Renal cortex interstitium (tissue), 11 donors: ENCODE measurements at regions not wholly inside any gene's neighbourhood (a gene's known extent, or its start where the extent isn't known, plus 50 kb on each side); places are given as distances from the start of the nearest gene placed in this dataset.

Experiments
- DNase-seq, 11 donors: peaks; one replicate each; pipeline ENCODE4 v3.0.0-alpha.2; 2013; ENCODE audit warnings: low read depth in 9 of 11, low spot score in 4 of 11; ENCODE audit errors: extremely low read depth in 1 of 11

DNA sequence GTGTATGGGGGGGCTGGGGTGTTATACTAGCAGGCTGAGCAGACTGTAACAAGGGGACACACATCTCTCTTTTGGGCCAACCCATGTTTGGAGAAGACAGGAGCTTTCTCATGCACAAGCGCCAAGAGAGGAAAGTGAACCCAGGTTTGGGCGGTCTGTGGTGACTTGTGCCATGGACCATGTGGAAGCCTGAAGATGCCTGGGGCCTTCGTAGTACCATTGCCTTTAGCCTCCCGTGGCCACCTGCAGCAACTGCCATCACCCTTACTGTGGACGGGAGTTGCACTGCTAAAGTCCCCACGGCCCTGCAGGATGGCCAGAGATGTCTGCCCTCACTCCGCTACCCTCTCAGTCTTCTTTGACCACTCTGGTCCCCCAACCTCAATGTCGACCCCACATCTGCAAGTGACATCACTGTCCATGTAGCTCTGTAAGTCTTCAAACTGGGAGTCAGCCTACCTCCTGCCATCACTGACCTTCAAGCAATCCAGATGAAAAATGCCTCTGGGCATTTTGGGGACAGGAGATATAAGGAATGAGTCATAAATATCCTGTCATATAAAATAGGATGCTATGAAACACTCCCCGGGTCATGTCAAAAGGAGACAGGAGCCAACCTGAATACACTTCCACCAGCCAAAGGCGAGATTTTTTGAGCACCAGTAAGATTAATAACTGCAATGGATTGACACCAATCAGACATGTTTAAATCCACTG, 74.7 kb upstream of the C15orf39 start:
- no peak for DNase-seq

DNA sequence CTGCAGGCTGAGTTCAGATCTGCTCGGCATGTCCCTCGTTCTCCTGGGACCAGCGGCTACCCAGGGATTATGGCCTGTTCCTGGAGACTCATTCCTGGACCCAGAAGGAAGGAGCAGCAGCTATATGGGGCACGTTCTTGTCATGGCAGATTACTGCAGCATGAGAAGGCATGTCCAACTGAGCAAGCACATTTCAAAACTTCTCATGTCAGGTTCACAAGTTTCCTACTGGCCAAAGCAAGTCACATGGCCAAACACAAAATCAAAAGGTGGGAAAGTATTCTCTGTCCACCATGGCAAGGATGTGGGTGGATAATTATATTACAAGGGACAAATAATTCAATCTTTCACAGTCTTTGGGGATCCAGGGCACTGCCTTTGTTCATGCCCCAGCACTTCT, 71.9 kb upstream of the C15orf39 start:
- no peak for DNase-seq

DNA sequence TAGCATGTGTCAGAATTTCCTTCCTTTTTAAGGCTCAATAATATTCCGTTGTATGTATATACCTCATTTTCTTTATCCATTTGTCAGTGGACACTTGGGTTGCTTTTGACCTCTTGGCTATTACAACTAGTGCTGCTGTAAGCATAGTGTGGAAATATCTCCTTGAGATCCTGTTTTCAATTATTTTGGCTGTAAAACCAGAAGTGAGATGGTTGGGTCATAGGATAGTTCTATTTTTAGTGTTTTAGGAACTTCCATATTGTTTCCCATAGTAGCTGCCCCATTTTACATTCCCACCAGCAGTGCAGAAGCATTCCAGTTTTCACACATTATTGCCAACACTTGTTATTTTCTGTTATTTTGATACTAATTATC, 70.4 kb upstream of the C15orf39 start:
- no peak for DNase-seq

- DNase-seq, result no peak
These were observed 66.9 kb upstream of the C15orf39 start for GRCh38 chr15:75134748-75135147.

- DNase-seq, result no peak
These were observed 65.6 kb upstream of the C15orf39 start for GRCh38 chr15:75136118-75136517.

DNA sequence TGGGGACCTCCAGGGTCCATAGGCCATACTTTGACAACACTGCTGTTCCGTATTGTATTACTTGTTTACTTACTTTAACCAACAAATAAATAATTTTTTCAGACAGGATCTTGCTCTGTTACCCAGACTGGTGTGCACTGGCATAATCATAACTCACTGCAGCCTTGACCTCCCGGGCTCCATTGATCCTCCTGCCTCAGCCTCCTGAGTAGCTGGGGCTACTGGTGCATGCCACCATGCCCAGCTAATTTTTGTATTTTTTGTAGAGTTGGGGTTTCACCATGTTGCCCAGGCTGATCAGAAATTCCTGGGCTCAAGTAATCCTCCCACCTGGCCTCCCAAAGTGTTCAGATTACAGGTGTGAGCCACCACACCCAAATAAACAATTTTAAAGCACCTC, 64.9 kb upstream of the C15orf39 start:
- no peak for DNase-seq

DNA sequence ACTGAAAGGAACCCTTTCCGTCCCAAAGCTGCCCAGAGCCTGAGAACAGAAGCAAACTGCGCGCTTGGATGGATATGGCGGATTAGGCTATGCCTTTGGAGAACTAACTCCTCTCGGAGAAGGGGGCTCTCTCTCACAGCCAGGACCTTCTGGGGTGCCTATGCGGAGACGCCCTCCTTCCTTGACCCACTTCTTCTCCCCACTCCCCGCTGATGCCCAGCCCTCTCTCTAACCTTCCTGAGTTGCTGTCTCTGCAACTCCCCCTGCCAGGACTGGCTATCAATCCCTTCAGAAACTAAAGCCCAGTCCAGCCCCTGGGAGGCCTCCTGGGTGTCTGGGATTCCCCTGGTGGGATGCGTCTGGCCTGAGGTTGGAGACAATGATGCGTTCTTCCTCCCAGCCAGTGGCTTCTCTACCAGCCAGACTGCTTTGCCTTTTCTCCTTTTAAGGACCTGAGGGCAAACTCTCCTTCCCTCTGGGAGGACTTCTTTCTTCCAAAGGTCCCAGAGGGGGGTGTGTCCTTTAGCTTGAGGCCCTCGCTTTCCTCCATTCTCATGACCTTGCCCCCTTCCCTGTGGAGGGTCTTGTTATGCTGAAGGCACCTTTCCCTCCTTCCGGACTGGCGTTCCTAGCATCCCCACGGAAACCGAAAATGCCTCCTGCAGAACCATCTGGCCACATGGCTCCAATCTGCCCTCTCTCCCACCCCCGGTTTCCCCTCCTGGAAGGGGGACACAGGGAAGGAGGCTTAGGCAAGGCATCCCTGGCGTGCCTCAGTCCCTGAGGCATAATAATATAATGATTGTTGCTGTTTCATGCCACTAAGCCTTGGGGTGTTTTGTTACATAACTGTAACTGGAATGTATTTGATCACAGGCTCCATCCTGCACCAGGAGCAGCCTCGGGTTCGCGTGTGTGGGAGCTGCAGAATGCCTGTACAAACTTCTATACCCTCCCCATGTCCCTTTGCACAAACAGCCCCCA, 63.4 kb upstream of the C15orf39 start:
- no peak for DNase-seq

DNA sequence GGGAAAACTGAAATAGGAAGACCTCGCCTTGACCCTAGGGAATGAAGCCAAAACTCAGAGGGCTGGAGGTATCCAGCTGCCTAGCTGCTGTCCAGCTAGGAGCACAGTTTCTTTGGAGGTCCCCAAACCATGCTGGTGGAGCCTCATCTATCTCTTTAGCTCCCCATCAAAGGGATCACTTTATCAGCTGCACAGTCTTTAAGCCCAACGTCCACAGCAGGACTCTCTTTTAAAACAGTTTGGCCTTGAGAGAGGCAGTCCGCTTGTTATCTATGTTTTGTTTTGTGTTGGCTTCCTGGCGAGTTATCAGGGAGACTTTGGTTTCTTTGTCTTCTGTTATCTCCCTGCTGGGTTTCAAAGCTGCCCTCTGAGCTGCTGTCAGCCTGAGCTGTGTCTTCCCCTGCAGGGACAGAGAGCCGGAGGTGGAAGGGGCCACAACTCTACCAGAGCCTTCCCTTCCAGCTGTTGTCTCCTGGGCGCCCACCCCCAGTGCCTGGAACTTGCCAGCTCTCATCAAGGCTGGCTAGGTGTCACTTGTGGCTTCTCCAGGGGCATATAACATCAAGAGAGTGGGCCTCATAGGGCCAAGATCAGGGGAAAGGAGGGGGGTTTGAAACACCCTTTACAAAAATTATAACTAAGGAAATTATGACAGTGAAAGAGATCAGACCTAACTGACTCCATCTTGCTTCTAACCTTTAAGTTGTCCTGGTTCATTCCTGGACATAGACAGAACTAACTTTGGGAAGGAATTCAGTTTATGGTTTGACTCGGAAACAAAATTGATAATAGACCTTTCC, 61.4 kb upstream of the C15orf39 start:
- no peak for DNase-seq

DNA sequence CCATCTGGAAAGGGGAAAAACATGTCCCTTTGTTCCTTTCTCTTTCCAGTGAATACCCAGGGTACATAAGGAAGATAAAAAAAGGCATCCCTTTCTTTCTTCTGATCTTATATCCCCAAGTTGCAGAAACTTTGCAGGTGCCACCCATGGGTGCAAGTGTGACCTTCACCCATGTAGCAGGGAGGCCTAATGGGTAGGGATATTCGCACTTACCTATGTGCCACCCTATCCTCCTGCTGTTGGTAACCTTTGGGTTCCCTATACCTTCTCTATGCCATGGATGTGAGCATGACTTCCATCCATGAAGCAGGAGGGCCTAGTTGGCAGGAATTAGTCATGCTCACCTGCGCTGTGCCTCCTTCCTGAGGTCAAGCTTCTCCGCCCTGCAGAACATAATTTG, 59.2 kb upstream of the C15orf39 start:
- DNase-seq, result no peak

- no peak for DNase-seq
These were observed 57.8 kb upstream of the C15orf39 start for GRCh38 chr15:75143738-75144334.

DNA sequence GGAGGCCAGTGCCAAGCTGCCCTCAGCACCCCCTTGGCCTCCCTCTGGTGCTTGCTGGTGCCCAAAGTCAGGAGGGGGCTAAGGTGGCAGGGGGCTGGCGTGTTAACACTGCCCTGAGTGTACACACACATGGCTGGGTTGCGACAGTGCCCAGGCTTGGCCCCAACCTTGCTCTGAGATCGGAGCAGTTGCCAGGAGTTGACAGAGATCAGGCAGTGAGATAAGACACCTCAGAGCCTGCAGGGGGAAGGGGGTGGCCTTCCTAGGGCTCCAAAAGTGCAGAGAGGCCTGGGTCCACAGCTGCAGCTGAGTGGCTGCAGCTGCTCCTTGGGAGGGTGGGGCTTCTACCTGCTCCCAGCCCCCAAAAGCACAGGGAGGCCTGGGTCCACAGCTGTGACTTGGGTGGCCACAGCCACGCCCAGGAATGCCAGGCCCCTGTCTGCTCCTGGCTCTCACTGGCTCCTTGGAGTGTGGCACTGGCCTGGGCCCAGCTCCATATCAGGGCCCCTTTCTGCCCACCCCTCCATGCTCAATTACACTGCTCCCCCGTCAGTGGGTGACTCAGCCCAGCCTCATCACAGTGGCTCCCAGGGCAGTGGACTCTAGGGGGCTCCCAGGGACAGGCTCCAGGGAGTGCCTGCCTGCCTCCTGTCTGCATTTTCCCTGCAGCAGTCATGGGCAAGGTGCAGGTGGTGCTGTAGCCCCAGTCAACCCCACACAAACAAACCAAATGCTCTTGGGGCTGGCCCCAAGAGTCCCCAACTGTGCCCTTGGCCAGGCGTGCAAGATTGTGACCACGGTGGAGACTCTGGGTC, 56.4 kb upstream of the C15orf39 start:
- DNase-seq, result no peak

DNA sequence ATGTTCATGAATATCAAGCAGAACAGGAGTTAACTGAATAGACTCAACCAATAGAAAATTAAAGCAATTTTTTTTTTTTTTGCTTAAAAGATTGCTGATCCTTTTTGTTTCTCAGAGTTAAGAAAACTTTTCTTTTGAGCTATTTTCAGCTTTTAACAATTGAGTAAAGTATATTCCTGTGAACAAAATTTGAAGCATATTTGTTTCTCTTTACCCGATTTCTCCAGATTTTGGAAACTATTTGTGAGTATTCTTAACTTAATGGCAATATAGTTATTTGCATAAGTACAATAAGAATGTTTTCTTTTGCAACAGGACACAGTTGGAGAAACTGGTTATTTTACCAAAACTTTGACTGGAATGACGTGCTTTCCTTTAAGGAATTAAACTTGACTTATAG, 53.4 kb upstream of the C15orf39 start:
- DNase-seq, result no peak

DNA sequence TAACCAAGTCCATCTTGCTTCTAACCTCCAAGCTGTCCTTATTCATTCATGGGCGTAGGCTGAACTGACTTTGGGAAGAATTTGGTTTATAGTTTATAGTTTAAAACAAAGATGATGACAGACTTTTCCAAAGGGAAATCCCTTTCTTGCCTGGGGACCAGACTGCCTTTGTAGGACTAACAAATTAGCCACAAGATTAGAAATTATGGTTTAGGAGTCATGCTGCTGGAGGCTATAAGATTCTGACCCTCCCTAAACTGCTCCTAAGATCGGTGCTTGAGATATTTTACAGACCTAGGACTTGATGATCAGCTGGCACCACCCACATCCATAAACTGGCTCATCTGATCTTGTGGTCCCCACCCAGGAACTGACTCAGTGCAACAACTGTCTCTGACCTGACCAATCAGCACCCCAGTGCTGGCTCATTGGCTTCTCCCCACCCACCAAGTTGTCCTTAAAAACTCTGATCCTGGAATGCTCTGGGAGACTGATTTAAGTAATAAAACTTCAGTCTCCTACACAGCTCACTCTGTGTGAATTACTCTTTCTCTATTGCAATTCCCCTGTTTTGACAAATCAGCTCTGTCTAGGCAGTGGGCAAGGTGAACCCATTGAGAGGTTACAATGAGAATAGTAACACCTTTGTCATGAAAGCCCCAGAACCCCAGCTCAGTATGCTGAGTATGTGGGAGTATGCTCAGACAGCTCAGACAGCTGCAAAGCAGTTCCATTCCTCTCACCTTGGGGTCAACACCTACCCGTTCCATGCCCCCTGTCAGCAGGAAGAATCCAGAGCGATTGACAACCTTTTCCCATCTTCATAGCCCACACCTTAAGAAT, 51.6 kb upstream of the C15orf39 start:
- no peak for DNase-seq

- no peak for DNase-seq
These were observed 50.2 kb upstream of the C15orf39 start for GRCh38 chr15:75151214-75152128.
